Left cardiac atrium (tissue), 4 donors: ENCODE measurements at regions not wholly inside any gene's neighbourhood (a gene's known extent, or its start where the extent isn't known, plus 50 kb on each side); places are given as distances from the start of the nearest gene placed in this dataset.

Experiments
- ATAC-seq, 2 donors: fragments of 200-7000 bp; cut with Tn5 transposase; one replicate each; pipeline ENCODE4 v1.9.1; 2020; ENCODE audit warnings: mild to moderate bottlenecking in 2 of 2, moderate library complexity in 2 of 2
- DNase-seq: peaks from one replicate; pipeline ENCODE4 v3.0.0-alpha.2; 2020
- intact Hi-C, 2 donors: fragments of 100-400 bp; cut with DNase I; formaldehyde crosslinking; loops; one replicate each; pipeline versions ENCODE4 v1.14.1 to v1.15.1; 2022 to 2023
- donor health status: DM: no; HTN: yes; CAD: no.
- donor health status: DM: no; HTN: yes; CAD: no; lungs with severe emphysema.
- donor health status: DM: yes; HTN: yes; CAD: no.
- donor health status: Dilated cardiomyopathy.

DNA sequence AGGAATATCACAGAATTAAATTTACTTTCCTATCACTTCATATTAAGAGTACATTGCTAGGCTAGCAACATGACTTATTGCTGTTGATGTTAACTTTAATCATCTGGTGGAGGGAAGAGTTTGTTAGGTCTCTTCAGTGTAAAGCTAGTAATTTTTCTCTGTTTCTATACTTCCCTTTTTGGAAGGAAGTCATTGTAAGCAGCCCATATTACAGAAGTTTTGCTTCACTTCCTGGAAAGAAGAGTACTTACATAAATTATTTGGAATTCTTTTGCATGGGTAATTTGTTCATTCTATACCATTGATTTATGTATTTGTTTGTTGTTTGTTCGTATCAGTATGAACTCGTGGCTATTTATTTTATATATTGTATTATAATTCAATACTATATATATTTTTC is 405.2 kb downstream of the RFPL4B start:
- intact Hi-C loops = no loop called here
- ATAC-seq (no peak), DNase-seq (no peak)

DNA sequence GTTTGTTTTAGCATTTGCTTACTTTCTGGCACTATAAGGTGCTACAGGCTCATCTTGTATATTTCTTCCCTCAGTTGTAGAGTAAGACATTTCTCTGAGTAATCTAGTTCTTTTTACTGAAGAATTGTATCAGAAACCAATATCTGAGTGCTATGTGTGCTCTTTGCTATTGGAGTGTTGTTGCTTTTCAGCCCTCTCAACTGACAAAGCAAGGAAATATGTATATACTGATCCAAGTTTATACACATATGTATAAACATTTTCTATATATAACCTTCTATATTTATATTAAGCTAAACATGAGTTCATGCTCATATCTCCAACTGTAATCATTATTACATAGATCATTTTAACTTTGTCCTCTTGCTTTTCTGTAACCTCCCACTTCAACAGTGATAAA is 405.7 kb downstream of the RFPL4B start:
- no peak for ATAC-seq
- intact Hi-C loops = no loop called here
- DNase-seq = no peak

- intact Hi-C loops = no loop called here
- no peak for DNase-seq
- ATAC-seq = no peak
Measured at GRCh38 chr6:112760831-112761230, 413.7 kb downstream of the RFPL4B start.

DNA sequence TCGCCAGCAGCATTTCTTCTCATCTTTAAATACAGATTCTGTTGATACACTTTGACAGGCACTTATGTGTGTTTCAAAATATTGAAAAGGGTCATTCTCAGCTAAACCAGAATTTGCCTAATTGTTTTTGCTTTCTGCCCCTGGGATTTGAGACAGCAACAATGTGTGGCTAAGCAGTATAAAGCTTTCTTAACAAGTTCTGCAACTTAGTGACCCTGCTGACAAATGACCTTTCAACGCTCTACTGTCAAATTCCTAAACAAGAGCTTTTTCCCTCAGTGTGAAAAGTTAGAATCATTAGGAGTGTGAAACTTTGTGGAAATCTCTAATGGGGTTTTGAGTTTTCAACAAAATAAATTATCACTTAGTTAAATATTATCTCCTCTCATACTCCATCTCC is 414.6 kb downstream of the RFPL4B start:
- ATAC-seq (no peak), DNase-seq (no peak)
- intact Hi-C loops = no loop called here

GRCh38 chr6:112764377-112764776 is 417.2 kb downstream of the RFPL4B start:
- intact Hi-C loops = no loop called here
- DNase-seq = no peak
- ATAC-seq = no peak

DNA sequence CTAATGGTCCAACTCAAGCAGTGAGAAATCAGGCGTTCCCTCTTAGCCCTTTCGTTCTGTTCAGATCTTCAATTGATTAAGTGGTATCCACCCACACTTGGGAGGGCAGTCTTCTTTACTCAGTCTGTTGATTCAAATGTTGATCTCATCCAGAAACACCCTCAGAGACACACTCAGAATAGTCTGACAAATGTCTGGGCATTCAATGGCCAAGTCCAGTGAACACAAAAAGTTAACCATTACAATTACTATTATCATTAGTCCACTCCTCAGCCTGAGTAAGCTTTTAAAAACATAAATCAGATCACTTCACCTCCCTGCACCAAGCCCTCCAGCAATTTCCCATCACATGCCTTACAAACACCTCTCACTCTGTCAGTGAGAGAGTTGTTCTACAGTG is 423.2 kb downstream of the RFPL4B start:
- ATAC-seq = no peak
- DNase-seq = no peak
- intact Hi-C loops = no loop called here

DNA sequence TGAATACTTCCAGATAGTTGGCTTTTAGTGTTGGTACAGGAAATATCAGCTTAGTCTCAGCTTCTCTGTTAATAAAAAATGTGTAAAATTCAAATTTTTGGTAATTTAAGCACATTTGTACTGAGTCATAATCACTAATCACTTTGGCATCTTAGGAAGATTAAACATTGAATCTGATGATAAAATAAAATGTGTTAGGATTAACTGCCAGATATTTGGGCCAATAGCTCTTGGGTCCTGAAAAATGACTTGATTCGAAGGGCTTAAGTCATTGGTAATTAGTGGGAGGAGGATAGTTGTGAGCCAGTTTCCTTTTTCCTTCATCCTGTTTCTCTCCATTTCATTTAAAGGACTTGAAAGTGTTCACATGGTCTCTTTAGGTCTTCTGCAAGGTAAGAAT is 426.1 kb downstream of the RFPL4B start:
- DNase-seq = no peak
- ATAC-seq = no peak
- intact Hi-C loops = no loop called here

- intact Hi-C loops = no loop called here
- DNase-seq (no peak), ATAC-seq (no peak)
Measured at GRCh38 chr6:112774319-112774718, 427.2 kb downstream of the RFPL4B start.

- peak; percentile 87 to 92 for ATAC-seq
- peak; percentile 76 for DNase-seq
- intact Hi-C loops = loop anchor here (5.0 to 10.0 kb wide), 3 partner anchors 524 to 1124 kb away; no protein-coding TSS in a partner anchor
Measured at GRCh38 chr6:112780498-112781096, 433.5 kb downstream of the RFPL4B start.

DNA sequence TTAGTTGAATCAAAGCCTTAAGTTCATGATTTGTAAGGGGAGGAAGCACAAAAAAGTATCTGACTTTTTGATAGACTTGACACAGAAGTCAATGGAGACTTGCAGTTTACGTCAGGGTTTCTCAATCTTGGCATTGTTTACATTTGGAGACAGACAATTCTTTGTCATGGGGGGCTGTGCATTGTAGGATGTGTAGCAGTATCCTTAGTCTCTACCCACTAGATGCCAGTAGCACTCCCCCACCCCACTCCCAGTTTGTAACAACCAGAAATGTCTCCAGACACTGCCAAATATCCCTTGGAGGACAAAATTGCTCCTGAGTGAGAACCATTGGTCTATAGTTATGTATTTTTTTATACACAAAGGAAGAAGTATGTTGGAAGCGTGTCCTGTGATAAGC is 434.1 kb downstream of the RFPL4B start:
- intact Hi-C loops = loop anchor here (5.0 to 10.0 kb wide), 3 partner anchors 524 to 1124 kb away; no protein-coding TSS in a partner anchor
- DNase-seq = no peak
- ATAC-seq = peak in 1 of 2 donors; percentile 23

GRCh38 chr6:112785408-112785807 is 438.3 kb downstream of the RFPL4B start:
- intact Hi-C loops = loop anchor here (10.0 kb wide), 2 partner anchors 519 to 1119 kb away; no protein-coding TSS in a partner anchor

GRCh38 chr6:112786801-112787200 is 439.7 kb downstream of the RFPL4B start:
- no peak for DNase-seq
- no peak for ATAC-seq
- intact Hi-C loops = loop anchor here (10.0 kb wide), 2 partner anchors 518 to 1118 kb away; no protein-coding TSS in a partner anchor

More at GRCh38 chr6:112785408-112785807, 438.3 kb downstream of the RFPL4B start:
- no peak for ATAC-seq
- no peak for DNase-seq

- ATAC-seq (no peak), DNase-seq (no peak)
- intact Hi-C loops = loop anchor here (10.0 kb wide), 2 partner anchors 517 to 1117 kb away; no protein-coding TSS in a partner anchor
Measured at GRCh38 chr6:112787371-112787770, 440.2 kb downstream of the RFPL4B start.

DNA sequence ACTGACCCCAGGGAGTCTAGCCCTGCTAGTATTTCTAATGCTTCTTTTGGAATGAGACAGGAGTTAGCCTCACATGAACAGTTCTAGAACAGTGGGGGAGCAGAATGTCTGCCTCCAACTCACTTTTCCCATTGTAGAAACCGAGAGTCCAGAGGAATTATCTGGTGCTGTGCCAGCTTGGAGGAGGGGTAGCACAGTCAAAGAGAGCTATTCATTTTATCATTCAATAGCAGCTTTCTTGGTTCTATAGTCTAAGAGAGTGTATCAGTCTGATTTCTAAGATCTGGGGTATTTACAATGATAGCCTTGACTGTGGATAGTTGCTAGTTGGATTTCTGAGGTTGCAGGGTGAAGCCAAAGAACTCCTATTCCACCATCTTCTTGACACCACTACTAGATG is 448.2 kb downstream of the RFPL4B start:
- intact Hi-C loops = no loop called here
- no peak for ATAC-seq
- DNase-seq = no peak

- ATAC-seq = peak in 1 of 2 donors; percentile 50
- intact Hi-C loops = no loop called here
- no peak for DNase-seq
Measured at GRCh38 chr6:112796712-112797111, 449.6 kb downstream of the RFPL4B start.

DNA sequence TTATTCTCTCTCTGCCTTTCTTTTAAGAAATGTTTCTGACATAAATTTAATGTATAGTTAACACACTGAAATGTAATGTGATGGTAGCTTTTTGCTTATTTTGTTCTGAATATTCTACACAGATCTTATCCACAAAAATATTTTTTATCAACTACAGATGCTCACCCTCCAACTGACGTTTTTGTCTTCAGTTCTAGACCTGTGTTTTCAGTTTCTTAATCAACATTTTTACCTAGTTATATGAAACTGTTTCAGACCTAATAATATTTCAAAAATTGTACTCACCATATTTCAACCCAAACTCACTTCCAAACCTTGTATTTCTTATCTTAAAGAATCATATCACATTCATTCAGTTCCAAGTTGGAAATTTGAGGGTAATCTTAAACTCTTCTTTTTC is 452.8 kb downstream of the RFPL4B start:
- intact Hi-C loops = no loop called here
- DNase-seq = no peak
- no peak for ATAC-seq

DNA sequence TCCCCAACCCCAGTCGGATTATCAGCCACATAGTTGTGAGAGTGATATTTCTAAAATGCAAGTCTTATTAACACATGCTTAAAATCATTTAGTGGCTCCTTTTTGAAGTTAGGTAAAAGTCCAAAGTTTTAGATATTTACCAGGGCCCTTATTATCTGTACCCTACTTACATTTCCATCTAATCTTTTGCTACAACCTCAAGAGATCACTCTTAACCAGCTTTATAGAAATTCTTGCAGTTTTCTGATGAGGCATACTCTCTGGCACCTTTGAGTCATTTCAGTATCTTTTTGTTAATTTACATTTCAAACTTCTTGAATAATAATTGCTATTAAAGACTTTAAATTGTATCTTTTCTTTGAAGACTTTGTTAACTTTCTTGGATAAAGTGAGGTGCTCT is 453.3 kb downstream of the RFPL4B start:
- intact Hi-C loops = no loop called here

DNA sequence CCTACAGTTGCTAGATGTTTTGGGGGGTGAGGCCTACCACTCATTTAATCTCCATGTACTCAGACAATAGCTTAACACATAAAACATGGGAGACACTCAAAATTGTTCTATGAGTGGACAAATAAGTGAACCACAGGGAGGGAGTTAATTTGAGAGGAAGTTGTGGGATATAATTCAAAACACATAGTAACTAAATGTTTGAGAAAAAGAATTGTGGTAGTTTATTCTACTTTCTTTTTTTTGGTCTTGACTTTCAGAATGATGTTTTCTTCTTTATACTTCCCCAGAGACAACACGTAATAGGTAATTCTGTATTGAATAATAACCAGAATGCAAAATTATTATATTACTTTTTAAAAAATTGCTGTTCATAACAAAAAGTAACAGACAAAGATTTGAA is 453.8 kb downstream of the RFPL4B start:
- DNase-seq = no peak
- intact Hi-C loops = no loop called here
- ATAC-seq = no peak

More for the DNA sequence above, 453.3 kb downstream of the RFPL4B start:
- no peak for DNase-seq
- no peak for ATAC-seq

DNA sequence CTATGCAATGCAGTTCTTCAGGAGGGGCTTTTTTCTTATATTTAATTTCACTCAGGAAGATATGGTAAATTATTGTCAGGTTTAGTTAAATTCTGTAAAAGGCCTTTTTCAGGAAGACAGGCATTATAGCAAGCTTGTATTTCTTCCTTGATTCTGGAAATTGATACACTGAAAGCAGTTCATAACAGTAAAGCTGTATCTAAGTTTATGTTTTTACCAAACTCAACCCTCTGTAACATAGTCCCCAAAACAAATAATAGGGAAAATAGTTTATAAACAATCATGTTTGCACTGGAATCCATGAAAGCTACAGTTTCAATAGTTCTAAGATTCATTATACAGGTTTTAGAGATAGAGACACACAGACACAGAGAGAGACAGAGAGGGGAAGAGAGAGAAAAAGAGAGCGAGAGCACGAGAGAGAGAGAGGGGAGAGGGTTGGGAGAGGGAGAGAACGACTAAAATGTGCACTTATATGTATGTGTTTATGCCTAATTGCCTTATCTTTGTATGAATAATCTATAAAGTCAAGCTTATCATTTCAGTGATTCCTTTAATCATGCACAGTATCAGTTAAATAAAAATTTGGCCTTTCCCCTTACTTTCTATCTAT is 454.4 kb downstream of the RFPL4B start:
- no peak for ATAC-seq
- intact Hi-C loops = no loop called here
- no peak for DNase-seq

DNA sequence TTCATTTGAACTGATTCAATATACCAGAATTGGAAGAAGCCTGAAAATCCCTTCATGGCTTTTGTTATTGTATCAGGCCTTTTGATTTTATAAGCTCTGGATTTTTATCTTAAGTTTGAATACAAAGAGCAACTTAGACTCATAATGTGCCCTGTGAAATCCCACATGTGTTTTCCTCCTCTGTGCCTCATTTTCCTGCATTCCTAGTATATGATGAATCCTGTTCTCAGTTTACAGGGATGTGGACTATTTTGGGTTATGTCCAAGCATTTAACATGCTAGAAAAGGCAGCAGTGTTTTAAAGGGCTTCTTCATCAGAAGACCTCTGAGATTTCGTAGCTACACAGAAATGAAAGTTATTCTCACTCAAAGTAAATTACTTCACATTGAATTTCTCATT is 455.0 kb downstream of the RFPL4B start:
- DNase-seq (no peak), ATAC-seq (peak in 1 of 2 donors; percentile 36)
- intact Hi-C loops = no loop called here
